ENCODE measurements at regions not wholly inside any gene's neighbourhood (a gene's known extent, or its start where the extent isn't known, plus 50 kb on each side); places are given as distances from the start of the nearest gene placed in this dataset.

GRCh38 chr13:97139691-97140090 is 82.4 kb upstream of the MBNL2 start:
- DNase-seq = no peak

DNA sequence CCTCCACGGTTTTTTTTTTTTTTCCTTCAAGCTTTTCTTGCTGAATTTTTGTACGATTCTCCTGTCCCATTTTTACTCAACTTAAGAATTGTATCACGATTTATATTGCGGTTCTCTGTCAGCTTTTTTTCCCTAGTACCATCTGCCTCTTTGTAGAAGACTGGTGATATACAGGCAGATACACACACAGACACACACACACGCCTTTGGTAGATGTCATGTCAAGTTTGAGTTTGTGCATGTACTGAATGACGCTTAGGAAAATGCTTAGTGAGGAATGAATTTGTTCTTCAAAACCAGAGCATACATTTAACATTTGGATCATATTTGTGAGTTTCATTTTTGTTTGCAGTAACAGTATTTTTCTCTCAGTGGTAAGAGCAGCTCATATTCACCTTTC is 82.0 kb upstream of the MBNL2 start:
- no peak for DNase-seq

DNA sequence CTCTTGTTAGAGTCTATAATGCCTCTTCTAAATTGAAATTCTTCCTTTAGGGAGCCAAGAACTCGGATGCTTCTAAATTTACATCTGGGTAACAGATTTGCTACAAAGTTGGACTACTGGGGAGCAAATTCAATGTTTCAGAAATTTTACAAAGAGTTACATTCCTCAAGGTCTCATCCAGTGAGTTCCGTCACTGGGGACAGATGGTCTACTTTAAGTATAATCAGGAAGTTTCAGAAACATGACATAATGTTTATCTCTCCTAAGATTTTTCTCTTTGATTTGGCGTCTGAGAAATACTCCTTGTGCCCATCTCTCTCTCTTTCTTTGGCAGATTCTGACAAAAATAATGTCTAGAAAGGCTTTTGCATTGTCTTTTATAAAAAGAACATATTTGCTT is 81.5 kb upstream of the MBNL2 start:
- no peak for DNase-seq

DNA sequence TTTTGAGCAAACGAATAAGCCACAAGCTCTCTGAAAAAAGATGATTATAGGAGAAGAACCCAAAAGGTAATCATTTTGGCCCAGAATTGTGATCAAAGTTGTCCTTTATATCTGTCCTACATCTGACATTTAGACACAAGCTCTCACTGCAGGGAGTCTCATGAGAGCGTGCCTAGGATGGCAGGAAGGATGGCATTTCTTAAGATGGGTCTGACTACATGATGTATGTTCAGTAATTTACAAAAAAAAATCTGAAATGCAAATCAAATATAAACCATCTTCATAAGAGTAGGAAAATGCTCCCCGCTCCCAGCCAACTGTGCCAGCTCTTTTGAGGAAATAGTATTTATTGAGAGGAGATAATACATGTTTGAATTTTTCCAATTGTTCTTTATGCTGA is 81.0 kb upstream of the MBNL2 start:
- no peak for DNase-seq

- DNase-seq = peak; percentile 28
Observed at GRCh38 chr13:97141564-97142005, 80.5 kb upstream of the MBNL2 start.

- DNase-seq = no peak
Observed at GRCh38 chr13:97142452-97142851, 79.7 kb upstream of the MBNL2 start.

- no peak for DNase-seq
Observed at GRCh38 chr13:97145057-97145456, 77.1 kb upstream of the MBNL2 start.

DNA sequence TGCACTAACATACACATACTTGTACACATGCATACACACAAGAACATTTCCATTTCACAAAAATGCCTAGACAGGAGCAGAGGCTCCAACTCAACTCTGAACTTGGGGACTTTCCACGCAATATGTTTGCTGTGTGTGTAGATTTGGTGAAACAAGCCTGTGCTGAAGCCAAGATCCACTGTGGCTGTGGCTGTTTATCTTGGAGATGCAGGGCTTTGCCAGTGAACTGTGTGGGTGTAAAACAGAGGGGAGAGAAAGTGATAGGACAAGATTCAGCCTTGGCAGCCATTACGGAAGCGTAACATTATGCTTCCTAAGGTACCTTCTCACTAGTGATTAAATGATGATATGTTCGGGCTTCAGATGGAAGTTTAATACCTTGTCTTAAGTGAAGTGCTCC is 73.2 kb upstream of the MBNL2 start:
- no peak for DNase-seq

GRCh38 chr13:97160421-97160820 is 61.7 kb upstream of the MBNL2 start:
- DNase-seq = no peak

- no peak for DNase-seq
Observed at GRCh38 chr13:97161582-97162231, 60.4 kb upstream of the MBNL2 start.

GRCh38 chr13:97165502-97166425 is 56.4 kb upstream of the MBNL2 start:
- DNase-seq = no peak

GRCh38 chr13:97171136-97171535 is 51.0 kb upstream of the MBNL2 start:
- DNase-seq = no peak
